ENCODE measurements at regions not wholly inside any gene's neighbourhood (a gene's known extent, or its start where the extent isn't known, plus 50 kb on each side); places are given as distances from the start of the nearest gene placed in this dataset.
A peak's percentile ranks its signal among the peaks of the same experiment; 100 is the strongest.

DNA sequence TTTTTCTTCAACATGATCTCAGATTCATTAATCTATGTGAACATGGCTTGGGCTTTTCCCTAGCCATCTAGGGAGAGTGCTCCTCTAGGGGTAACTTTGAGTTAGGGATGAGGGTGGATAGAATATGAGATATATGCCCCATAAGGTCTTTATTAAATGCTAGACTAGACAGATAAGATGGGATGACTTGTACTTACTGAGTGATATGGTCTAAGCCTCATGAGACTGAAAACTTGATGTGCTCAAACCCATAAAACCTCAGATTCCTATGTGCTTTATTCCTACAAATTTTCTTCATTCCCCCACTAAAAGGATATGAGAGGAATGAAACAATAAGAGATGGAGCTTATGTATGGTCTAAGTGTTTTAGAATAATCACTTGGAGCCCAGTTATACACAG, 386.6 kb downstream of the YTHDC2 start:
- in situ Hi-C loops (cut with HindIII; ENCODE audit: low pct_unique_long_range_greater_than_20kb, low sequenced_read_pairs), result no loop called here
- DNase-seq (ENCODE audit: low read depth in 1 of 2, low spot score in 1 of 2), result no peak
- TF ChIP-seq JUND (IDR thresholded peaks at IDR 0.05; ENCODE audit: low read depth), result no peak

- in situ Hi-C loops (cut with HindIII; ENCODE audit: low pct_unique_long_range_greater_than_20kb, low sequenced_read_pairs), result no loop called here
- DNase-seq (ENCODE audit: low read depth in 1 of 2, low spot score in 1 of 2), result peak in 1 of 2 experiments; percentile 20
- TF ChIP-seq JUND (IDR thresholded peaks at IDR 0.05; ENCODE audit: low read depth), result no peak
These were observed 387.3 kb downstream of the YTHDC2 start for GRCh38 chr5:113900816-113901215.

DNA sequence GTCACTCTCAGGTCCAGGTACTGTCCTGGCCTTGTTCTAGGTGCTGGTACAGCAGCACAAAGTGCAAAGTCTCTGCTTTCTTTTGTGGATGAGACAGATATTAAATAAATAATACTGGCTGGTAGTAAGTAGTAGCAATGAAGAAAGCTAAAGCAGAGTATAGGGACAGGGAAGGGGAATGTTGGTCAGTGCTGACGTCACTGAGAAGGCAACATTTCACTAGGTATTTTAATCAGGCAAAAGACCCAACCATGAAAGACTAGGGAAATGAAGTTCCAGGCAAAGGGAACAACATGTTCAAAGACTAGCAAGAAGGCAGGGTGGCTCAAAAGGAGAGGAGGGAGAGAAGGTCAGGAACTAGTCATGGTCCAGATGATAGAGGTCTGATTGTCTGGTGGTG, 388.2 kb downstream of the YTHDC2 start:
- in situ Hi-C loops (cut with HindIII; ENCODE audit: low pct_unique_long_range_greater_than_20kb, low sequenced_read_pairs), result no loop called here
- no peak for DNase-seq (ENCODE audit: low read depth in 1 of 2, low spot score in 1 of 2)
- TF ChIP-seq JUND (IDR thresholded peaks at IDR 0.05; ENCODE audit: low read depth), result no peak

DNA sequence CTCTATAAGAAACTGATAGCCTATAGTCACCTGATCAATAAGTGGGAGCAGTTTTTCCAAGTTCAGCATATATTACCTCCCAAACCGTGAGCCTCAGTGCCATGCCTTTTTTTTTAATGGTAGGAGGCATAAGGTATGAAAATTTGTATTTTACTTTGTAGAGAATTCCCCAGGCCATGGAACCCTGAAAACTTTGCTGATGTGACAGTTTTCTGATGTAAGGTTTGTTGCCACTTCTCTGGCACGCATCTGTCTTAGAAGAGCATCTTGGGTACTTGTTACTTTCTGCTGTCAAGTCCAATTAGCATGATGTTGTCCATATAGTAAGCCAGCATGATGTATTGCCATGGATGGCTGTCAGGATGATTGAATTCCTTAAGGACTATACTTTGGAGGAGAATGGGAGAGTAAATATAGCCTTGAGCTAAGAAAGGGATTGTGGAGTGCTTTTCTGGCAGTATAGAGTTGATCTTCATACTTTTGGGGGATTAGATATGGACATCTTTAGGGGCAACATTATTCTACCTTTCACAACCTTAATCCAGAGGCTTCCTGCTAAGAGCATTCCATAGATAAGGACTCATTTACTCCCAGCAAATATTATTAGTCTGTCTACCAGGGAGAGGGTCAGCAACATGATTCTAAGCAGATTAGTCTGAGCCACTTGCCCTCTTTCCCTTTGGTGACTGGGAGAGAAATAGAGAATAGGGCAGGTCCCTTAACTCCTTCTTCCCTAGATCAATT, 389.6 kb downstream of the YTHDC2 start:
- TF ChIP-seq JUND (IDR thresholded peaks at IDR 0.05; ENCODE audit: low read depth), result no peak
- in situ Hi-C loops (cut with HindIII; ENCODE audit: low pct_unique_long_range_greater_than_20kb, low sequenced_read_pairs), result no loop called here
- no peak for DNase-seq (ENCODE audit: low read depth in 1 of 2, low spot score in 1 of 2)

DNA sequence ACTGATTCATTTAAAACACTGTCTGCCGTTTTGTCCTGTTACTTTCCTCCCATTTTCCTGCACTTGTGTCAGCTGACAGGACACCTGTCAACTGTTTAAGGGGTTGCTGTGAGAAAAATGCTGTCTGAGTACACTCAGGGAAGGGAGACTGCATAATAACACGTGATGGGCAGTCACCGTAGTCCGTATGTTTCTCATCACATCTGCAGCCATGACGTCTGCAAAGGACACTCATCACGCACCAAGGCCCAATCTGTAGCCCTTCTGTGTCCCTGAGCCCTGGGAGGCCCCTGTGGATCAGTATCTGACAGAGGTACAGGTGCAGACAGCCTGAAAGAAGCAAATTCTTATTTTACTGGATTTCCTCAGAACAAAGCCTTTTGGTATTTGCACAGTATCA, 396.3 kb downstream of the YTHDC2 start:
- in situ Hi-C loops (cut with HindIII; ENCODE audit: low pct_unique_long_range_greater_than_20kb, low sequenced_read_pairs), result no loop called here
- no peak for TF ChIP-seq JUND (IDR thresholded peaks at IDR 0.05; ENCODE audit: low read depth)
- no peak for DNase-seq (ENCODE audit: low read depth in 1 of 2, low spot score in 1 of 2)

GRCh38 chr5:113917997-113918396, 404.5 kb downstream of the YTHDC2 start:
- in situ Hi-C loops (cut with HindIII; ENCODE audit: low pct_unique_long_range_greater_than_20kb, low sequenced_read_pairs), result no loop called here
- TF ChIP-seq JUND (IDR thresholded peaks at IDR 0.05; ENCODE audit: low read depth), result no peak
- peak in 1 of 2 experiments; percentile 31 for DNase-seq (ENCODE audit: low read depth in 1 of 2, low spot score in 1 of 2)

DNA sequence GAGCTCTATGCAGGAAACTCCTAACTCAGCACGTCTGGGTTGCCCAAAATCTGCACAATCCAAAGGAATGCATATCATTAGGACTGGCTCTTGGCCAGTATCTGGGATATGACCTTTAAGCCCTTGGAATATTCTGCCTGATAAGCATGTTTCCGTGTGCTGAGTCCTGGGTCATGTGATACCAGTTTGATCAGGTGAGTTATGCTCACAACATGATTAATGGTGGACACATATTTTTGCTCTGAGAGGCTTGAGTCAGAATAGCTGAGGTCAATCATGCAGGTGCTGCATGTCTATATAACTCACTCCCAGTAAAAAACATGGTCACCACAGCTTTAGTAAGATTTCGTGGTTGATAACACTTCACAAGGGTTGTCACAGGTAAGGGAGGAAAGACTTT, 408.8 kb downstream of the YTHDC2 start:
- TF ChIP-seq JUND (IDR thresholded peaks at IDR 0.05; ENCODE audit: low read depth), result no peak
- in situ Hi-C loops (cut with HindIII; ENCODE audit: low pct_unique_long_range_greater_than_20kb, low sequenced_read_pairs), result no loop called here
- no peak for DNase-seq (ENCODE audit: low read depth in 1 of 2, low spot score in 1 of 2)

GRCh38 chr5:113935453-113935852, 422.0 kb downstream of the YTHDC2 start:
- no peak for TF ChIP-seq JUND (IDR thresholded peaks at IDR 0.05; ENCODE audit: low read depth)
- in situ Hi-C loops (cut with HindIII; ENCODE audit: low pct_unique_long_range_greater_than_20kb, low sequenced_read_pairs), result no loop called here
- peak in 1 of 2 experiments; percentile 20 for DNase-seq (ENCODE audit: low read depth in 1 of 2, low spot score in 1 of 2)

DNA sequence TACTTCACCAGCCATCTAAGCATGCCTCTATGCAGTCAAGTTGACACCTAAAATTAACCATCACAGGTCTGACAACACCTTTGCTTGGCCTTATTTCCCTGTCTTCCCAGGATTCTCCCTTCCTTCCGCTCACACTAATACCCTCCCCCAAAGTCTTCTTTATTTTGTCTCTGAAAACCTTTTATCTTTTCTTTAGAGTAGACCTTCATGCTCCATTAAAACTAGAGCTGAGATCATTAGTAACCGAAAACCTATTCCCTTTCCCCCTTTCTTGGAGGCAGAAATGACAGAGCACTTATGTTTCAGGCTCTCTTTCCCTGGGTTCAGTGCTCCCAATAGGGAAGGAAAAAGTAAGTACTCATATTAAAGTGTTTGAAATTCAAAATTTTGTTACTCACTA, 423.8 kb downstream of the YTHDC2 start:
- DNase-seq (ENCODE audit: low read depth in 1 of 2, low spot score in 1 of 2), result no peak
- TF ChIP-seq JUND (IDR thresholded peaks at IDR 0.05; ENCODE audit: low read depth), result no peak
- in situ Hi-C loops (cut with HindIII; ENCODE audit: low pct_unique_long_range_greater_than_20kb, low sequenced_read_pairs), result no loop called here

DNA sequence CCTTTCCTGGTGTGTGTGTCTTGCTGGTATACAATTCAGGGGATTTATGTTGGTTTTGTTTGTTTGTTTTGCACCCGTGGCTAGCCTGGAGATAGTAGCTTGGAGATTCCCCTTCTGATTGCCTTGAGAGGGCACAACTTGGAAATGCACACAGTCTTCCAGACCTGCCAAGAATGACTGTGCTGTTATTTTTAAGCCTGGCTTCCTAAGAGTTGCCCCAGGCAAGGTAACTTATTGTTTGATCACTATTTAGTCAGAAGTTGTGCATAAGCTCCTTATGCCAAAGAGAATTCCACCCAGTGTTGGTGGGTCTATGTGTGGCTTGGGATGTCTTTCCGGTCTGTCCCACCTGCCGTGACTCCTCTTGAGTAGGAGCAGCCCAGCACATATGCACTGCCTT, 421.9 kb upstream of the KCNN2 start:
- DNase-seq (ENCODE audit: low read depth in 1 of 2, low spot score in 1 of 2), result peak in 1 of 2 experiments; percentile 73
- TF ChIP-seq JUND (IDR thresholded peaks at IDR 0.05; ENCODE audit: low read depth), result no peak
- in situ Hi-C loops (cut with HindIII; ENCODE audit: low pct_unique_long_range_greater_than_20kb, low sequenced_read_pairs), result no loop called here

GRCh38 chr5:113950186-113950585, 411.7 kb upstream of the KCNN2 start:
- in situ Hi-C loops (cut with HindIII; ENCODE audit: low pct_unique_long_range_greater_than_20kb, low sequenced_read_pairs), result no loop called here
- TF ChIP-seq JUND (IDR thresholded peaks at IDR 0.05; ENCODE audit: low read depth), result no peak
- peak in 1 of 2 experiments; percentile 15 for DNase-seq (ENCODE audit: low read depth in 1 of 2, low spot score in 1 of 2)

GRCh38 chr5:113965225-113965624, 396.6 kb upstream of the KCNN2 start:
- in situ Hi-C loops (cut with HindIII; ENCODE audit: low pct_unique_long_range_greater_than_20kb, low sequenced_read_pairs), result no loop called here
- TF ChIP-seq JUND (IDR thresholded peaks at IDR 0.05; ENCODE audit: low read depth), result no peak
- DNase-seq (ENCODE audit: low read depth in 1 of 2, low spot score in 1 of 2), result no peak

- no peak for DNase-seq (ENCODE audit: low read depth in 1 of 2, low spot score in 1 of 2)
- TF ChIP-seq JUND (IDR thresholded peaks at IDR 0.05; ENCODE audit: low read depth), result no peak
- in situ Hi-C loops (cut with HindIII; ENCODE audit: low pct_unique_long_range_greater_than_20kb, low sequenced_read_pairs), result no loop called here
These were observed 392.0 kb upstream of the KCNN2 start for GRCh38 chr5:113969901-113970300.

DNA sequence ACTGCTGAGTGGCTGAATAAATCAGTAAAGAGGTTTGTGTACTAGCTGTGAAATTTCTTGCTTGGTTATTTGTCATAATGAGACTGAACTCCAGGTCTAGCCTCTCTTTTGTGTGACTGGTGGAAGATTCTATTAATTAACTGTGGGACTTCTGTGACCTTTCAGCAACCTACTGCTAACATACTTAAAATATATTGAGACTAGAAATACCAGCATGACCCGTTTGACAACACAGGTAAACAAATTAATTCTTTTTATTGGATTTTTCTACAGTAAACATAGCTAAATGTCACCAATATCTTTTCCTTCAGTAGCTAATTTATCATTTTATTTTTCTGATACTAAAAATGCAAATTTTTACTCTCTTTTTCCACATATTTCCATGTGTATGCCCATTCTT, 390.4 kb upstream of the KCNN2 start:
- TF ChIP-seq JUND (IDR thresholded peaks at IDR 0.05; ENCODE audit: low read depth), result no peak
- in situ Hi-C loops (cut with HindIII; ENCODE audit: low pct_unique_long_range_greater_than_20kb, low sequenced_read_pairs), result no loop called here

More for the DNA sequence above, 390.4 kb upstream of the KCNN2 start:
- DNase-seq (ENCODE audit: low read depth in 1 of 2, low spot score in 1 of 2), result peak in 1 of 2 experiments; percentile 79

All from T47D (cell line).